GM19043 (cell line): ENCODE measurements at regions not wholly inside any gene's neighbourhood (a gene's known extent, or its start where the extent isn't known, plus 50 kb on each side); places are given as distances from the start of the nearest gene placed in this dataset.
A peak's percentile ranks its signal among the peaks of the same experiment; 100 is the strongest.
"Not testable (repeated sequence)": the region's sequence is repeated elsewhere in the genome, so short reads cannot be mapped to it uniquely, and the experiment has no call there.

ENCODE experiments used
- ATAC-seq: cut with Tn5 transposase; IDR thresholded peaks from one replicate; pipeline ENCODE4 v1.9.1; 2021; ENCODE audit warnings: low read depth; ENCODE audit not compliant: unreplicated experiment

DNA sequence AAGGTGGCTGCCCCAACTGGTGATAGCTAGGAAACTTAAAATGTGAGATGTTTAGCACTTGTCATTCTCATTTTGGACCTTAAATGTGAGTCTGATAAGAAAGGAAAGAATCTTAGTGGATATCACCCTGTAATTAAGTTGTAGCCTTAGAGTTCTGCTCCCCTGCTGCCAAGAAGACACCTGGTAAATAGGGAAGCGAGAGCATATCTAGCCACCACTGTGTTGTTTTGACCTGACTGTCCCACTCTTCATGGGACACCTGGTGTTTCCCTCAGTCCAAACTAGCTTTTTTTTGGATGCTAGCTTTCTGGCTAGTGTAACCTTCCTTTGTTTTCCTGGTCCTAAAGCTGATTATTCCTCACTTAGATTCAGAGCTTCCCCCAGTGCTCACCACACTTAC is 357.6 kb downstream of the RAD51AP2 start:
- peak; percentile 88 for ATAC-seq

DNA sequence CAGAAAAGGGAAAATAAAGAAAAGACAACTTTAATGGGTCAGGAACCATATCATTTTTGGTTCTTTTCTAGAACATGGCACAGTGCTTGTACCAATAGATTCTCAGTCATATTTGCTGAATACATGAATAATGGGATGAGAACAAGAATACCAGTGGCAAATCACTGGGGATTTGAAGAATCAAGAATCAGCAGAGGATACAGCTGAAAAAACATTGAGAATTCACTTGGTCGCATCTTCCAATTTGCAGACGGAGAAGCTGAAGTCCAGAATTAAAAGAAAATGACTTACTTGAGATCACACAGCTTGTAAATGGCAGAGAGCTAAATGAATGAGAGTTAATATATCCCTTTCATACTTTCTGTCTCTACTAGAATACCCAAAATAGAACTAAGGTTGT is 362.2 kb downstream of the RAD51AP2 start:
- ATAC-seq: no peak

DNA sequence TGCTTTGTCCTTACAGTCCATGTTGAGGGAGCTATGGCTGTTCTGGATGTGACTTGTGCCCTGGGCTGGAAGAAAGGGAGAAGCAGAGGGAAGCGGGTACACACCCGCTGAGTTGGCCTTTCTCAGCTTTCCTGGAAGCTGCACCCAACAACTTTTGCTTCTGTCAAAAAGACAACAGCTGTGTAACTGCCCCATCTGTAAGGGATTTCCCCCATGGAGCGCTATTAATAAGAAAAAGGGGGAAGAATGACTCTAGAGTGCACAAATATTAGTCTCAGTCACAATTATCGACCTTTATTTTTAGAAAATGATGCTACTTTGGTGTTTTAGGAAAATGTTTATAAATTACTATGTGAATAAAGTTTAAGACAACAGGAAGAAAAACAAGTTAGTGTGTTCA is 368.3 kb downstream of the RAD51AP2 start:
- peak; percentile 54 for ATAC-seq

DNA sequence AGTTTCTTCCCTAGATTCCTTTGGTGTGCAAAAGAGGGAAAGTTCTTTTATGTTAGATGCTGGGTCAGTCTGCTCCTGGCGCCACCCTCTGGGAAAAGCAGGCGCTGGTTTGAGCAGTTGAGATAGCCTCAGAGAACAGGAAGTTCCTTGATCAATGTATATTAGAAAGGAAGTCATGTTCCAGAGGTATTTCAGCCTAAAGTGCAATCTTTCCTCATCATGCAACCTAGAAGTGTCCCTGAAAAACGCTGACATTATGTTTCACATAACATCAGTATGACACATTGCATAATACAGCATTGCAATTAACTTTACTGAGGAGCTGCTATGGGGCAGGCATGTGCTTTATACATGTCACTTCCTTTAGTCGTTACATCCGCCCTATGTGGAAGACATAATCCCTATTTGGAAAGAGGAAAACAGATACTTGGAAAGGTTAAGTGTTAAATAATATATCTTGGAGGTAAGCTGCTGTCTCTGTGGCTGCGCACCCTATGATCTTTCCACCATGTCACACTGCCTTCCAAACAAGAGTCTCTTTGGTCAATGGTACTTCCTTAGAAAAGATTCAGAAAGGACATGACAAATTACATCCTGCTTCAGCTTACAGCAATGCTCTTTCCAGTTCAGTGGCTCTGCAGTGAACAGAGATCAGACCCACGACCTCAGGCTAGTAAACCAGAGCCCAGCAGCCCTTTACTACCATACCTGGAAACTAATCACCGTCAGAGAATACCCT is 369.7 kb downstream of the RAD51AP2 start:
- ATAC-seq: peak; percentile 59

DNA sequence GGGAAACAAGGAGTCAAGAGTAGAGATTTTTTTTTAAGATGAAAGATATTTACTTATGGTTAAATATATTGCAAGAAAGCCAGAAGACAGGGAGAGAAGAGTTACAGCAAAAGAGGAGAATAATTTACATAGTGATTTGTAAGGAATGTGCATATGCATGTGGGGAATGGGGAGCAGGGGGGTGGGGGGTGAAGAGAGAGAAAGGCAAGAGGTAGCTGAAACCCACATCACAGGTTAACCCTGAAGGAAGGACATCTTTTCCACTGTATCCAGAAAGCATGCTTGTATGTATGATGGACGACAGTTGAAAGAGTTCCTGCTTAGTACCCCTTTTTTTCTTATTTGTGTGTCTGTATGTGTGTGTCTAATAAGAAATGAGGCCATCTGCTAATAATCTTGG is 371.9 kb downstream of the RAD51AP2 start:
- ATAC-seq: no peak

DNA sequence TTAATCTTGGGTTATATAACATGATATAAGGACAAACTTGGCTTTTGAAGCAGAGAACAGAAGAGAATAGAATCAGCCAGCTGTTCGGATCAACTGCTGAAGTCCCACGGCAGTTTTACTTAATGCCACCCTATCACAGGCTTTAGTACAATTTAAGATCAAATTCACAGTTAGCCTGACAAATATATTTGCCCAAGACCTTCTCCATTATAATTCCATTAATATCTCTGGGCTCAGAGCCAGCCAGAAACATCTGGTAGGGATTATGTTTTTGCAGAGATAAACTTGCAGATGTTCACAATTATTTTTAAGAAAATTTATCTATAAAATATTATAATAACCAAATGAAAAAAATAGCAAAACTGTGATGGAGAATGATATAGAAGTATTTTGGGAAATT is 381.4 kb downstream of the RAD51AP2 start:
- no peak for ATAC-seq

DNA sequence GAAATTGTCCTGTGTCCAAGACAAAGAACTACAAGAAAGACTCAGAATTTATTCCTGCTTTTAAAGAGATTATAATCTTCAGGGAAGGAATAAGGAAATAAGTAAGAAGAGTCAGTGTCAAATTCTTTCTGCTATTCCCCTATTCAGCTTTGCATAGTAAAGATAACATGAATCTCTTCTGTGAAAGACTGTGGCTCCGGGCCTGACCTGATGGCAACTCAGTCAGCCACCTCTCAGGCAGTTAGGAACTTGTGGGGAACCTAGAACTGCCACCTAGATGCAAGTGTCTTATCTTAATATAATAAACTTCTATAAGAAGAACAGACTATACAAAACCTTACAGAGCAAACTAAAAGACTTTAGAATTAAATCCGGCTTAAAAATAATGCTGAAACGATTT is 382.0 kb downstream of the RAD51AP2 start:
- ATAC-seq: no peak

DNA sequence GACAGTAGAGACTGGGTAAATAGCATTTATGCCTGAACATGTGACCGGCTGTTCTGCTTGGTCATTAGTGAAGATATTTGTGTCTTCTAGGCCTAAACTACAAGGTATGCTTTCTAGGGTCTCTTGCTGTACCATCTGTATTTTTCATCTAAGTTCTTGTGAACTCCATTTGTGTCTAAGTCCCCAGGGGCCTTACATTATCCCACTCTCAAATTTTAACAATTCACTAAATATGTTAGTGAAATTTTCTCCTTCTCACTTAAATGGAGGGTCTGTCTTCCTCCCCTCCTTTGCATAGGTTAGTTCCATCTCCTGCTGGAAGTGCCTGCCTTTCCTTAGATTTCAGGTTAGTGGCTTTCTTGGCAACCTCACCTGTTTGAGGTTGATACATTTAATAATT is 382.6 kb downstream of the RAD51AP2 start:
- no peak for ATAC-seq

DNA sequence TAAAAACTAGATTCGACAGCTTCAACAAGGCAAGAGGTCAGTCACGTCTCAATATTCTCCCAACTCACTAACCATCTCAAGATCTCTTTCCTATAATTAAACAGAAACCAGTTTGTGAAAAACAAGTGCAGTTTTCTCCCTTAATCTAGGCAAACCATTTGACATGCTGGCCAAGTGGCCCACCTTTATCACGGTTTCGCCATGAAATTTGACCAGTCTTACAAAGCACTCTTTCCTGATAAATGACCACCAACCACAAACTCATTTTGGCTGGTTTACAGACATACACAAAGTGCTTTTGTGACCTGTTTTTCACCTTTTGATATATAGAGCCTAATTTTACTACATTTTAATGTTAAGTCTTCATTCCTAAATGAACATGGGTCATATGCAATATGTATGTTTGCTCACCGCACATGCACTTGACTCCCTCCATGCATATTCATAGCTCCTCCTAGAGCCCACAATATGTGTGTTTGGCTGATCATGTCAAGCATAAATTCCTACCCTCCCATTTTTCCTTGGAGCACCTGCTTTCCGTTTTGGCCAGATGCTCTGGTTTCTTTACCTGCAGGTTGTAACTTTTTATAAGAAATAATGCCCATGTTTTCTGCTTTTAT is 385.1 kb downstream of the RAD51AP2 start:
- ATAC-seq: no peak

DNA sequence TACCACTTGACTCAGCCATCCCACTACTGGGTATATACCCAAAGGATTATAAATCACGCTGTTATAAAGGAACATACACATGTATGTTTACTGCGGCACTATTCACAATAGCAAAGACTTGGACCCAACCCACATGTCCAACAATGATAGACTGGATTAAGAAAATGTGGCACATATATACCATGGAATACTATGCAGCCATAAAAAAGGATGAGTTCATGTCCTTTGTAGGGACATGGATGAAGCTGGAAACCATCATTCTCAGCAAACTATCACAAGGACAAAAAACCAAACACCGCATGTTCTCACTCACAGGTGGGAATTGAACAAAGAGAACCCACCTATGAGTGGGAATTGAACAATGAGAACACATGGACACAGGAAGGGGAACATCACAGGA is 387.6 kb downstream of the RAD51AP2 start:
- ATAC-seq: not testable (repeated sequence)

DNA sequence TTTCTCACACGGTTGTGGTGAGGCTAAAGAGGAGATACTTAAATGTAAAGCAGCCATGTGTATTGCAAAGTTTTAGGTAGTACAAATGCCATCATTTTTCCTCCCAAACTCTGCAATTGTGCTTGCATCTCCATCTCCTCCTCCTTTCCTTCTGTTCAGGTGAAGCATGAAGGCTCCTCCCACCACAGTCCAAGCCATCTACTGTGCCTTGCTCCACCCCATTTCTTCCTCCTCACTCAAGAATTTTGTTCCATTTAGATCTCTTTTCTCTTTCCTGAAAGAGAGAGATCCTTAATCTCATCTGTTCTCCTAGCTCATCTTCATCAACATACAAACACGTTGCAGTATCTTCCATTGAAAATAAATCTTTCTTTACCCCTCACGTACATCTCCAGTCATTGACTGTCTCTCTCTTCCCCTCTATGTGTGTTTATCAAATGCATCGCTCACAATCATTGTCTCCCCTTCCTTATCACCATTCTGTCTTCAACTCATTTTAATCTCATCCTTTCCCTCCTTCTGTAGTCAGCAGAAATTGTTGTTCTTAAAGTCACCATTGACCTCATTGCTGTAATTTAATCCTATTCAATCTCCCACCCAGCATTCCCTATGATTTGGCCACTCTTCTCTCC is 392.1 kb downstream of the RAD51AP2 start:
- no peak for ATAC-seq

DNA sequence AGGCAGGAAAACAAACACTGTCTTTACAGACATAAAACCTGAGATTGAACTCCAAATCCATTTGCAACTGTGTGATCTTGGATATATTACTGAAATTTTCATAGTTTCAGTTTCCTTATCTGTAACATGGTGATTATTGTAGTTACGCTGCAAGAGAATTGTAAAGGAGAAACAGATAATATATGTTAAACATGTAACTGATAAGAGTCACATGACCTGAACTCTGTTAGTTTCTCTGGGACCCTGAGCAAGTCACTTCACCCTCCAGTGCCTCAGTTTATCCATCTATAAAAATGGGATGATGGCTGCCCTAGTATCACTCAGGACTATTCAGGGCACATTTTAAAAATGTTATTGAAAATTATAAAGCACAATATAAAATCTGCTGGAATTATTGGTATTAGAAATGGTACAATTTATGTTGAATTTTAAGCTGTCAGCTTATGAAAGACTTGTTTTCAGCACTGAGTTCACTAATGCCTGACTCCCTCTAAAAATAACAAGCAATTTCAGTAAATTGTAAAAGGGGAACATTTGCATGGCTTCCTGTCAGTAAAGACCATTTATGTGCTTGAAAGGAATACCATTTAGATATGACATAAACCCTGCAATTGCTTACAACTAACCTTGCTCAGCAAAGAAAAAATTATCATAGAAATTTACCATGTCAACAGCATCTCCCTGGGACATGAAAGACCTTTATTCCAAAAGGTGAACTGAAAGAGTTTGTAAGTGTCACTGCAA is 393.5 kb downstream of the RAD51AP2 start:
- no peak for ATAC-seq

DNA sequence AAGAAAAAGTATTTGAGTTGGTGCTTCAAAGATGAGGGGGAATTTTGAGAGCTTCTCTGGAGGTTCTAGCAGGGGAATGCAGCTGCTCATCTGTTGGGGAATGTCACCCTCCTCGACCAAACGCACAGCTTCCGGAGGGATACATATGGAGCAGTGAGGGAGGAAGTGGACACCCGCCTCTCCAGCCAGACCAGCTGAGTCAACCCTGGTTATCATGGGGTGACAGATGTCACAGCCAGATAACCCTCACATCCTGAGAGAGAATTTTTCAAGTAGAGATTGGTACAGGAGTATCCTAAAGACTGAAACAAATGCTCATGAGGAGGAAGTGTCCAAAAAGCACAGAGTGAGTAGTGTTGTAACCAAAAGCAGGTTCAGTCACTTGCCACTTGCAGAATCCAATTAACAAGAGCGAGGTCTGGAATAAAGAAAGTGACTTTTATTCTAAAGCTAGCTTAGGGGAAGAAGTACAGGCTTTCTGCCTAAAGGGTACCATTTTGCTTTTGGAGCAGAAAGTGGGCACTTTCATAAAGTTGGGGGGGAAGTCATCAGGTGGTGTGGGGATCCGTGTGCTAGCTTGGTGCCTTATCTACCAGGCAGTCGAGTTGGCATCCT is 395.2 kb downstream of the RAD51AP2 start:
- no peak for ATAC-seq

DNA sequence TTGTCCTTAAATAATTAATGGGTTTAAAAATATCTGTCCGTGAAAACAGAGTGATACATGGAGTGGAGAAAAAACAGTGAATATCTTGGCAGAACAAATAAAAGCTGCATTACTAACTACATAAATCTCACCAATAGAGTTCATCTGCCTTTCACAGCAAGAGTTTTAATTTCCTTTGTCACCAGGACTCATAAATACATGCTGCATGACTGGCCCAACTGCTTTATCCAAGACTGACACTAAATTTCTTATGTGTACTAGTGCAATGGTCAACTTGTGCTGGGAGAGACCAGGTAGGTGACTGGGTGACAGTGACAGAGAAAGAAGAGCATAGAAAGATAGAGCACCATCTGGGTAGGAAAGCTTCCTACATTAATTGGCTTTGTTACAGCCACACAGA is 402.8 kb downstream of the RAD51AP2 start:
- no peak for ATAC-seq

DNA sequence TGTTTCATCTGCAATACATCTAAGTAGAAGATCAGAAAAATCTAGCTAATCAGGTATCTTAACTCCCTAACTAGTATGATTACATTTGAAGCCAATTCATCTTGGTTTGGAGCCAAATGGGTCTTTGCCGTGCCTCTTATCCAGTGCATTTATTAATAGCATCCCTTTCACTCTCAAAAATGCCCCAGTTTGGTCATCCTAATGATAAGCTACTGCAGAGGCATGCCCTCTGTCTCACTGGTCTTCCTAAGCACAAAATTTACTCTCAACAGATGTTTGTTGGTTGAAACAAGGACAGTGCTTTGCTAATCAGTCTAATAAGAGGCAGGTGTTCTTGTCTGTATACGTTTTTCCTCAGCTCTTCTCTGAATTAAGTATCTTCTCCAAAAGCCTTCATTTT is 403.2 kb downstream of the RAD51AP2 start:
- ATAC-seq: no peak

DNA sequence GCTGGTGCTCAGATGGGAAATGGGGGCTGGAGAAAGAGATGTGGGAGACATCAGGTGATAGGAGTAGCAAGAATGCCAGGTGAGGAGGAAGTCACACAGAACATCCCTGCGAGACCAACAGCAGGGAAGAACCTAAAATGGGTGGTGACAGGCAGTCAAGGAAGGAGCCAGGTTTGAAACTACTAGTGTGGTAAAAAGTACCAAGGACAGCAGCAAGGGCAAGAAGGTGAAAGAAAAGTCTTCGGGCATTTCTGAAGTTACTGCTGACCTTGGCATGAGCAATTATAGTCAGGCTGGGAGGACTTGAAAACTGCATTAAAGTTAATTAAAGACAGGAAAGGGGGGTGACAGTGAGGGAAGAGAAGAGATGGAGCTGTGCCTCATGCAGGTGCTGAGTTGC is 410.4 kb downstream of the RAD51AP2 start:
- no peak for ATAC-seq

DNA sequence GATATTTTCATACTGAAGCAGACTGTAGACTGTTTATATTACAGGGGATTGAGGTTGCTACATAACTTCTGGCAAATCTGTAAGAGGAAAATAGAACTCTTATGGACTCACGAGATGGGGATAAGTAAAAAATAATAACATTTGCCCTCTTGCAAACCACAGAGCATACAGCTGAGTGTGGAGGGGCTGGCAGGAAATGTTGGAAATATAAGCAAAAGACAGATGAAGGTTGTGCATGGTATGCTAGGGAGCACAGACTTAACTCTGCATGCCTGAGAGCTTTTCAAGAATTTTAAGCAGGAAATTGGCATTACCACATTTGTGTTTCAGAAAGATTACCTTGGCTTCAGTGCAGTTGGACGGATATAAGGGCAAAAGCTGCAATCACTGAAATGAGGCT is 411.1 kb downstream of the RAD51AP2 start:
- no peak for ATAC-seq

DNA sequence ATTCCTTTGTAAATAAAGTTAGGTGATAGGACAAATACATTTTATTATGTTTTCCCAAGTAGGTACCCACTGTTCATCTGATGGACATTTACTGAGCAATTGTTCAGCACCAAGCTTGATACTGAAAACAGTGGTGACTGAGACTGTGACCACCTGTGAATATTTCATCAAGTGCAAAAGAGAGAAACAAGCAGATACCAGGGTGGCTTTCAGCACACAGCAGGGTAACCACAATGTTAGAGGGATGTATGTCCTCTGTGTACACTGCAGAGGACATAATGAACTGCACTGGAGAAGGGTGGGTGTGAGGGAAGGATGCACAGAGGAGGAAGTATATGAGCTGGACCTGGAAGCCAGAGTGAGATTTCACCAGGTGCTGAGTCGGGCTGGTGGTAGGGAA is 411.8 kb downstream of the RAD51AP2 start:
- ATAC-seq: no peak

DNA sequence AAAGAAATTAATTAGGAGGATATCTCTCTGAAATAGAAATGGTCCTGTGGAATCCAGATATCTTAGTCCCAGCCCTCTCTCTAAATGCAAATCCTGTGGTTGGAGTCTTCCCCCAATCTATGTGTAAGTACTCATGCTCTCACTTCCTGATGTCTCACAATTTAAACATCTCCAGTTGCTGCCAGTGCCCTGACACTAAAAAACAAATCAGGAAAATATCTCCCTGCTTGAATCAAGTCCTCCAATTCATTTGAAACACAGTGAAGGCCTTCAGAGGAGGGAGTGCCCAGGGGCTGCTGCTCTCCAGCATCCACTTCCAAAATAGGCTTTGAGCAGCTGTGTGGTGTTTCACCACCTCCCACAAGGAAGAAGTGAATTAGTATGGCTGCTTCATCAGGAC is 413.8 kb downstream of the RAD51AP2 start:
- ATAC-seq: peak; percentile 68

DNA sequence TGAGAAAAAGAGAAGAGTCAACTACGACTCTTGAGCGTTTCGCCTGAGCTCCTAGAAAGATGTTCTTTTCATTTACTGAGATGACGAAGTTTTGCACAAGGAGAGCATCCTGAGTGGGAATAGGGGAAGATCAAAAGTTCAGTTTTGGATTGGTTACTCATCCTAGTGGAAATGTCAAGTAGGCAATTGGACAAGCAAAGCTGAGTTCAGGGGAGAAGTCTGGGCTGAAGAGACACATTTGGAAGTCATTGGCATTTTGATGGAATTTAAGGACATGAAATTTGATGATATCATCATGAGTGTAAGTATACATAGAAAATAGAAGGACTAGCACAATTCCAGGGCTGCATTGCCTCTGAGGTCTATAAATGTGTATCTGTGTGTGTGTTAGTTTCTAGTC is 416.6 kb downstream of the RAD51AP2 start:
- no peak for ATAC-seq

DNA sequence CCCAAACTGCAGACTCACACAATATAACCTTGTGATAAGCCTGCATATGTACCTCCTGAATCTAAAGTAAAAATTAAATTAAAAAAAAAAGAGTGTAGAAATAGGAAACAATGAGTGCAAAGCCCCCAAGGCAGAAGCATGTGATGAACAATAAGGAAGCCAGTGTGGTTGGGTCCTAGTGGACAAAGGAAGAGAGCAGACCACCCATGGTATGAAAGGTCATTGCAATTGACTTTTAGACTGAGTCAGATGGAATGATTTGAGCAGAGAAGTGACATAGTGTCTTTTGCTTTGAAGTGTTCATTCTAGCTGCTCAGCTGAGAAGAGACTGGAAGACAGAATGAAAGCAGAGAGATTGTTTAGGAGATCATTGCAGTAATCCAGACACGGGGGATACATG is 417.1 kb downstream of the RAD51AP2 start:
- ATAC-seq: no peak
